WTC11 (cell line): ENCODE measurements at regions not wholly inside any gene's neighbourhood (a gene's known extent, or its start where the extent isn't known, plus 50 kb on each side); places are given as distances from the start of the nearest gene placed in this dataset.

Experiments
- ATAC-seq: fragments of 200-7000 bp; cut with Tn5 transposase; 2 replicates; pipeline ENCODE4 v1.10.0; 2021; ENCODE audit warnings: mild to moderate bottlenecking, moderate library complexity
- CTCF ChIA-PET: fragments of 300-600 bp; sonication (Branson Sonifier 250); formaldehyde crosslinking; loops from one replicate; lab custom pipeline; 2021; ENCODE audit warnings: antibody characterized with exemption; lab: Charles Lee
- POLR2A ChIA-PET: fragments of 350-600 bp; sonication (Branson Sonifier 250); formaldehyde crosslinking; loops from one replicate; lab custom pipeline; 2021; ENCODE audit warnings: antibody characterized with exemption; lab: Charles Lee
- DNase-seq: peaks from one replicate; pipeline ENCODE4 v3.0.0; 2021; ENCODE audit warnings: low spot score
- H3K27ac Mint-ChIP-seq: 2 replicates; pipeline ENCODE4 v1.8.0; 2021; ENCODE audit warnings: mixed read lengths
- H3K27me3 Mint-ChIP-seq: 2 replicates; pipeline ENCODE4 v1.8.0; 2021; ENCODE audit warnings: low read depth, mild to moderate bottlenecking, moderate library complexity, mixed read lengths
- H3K36me3 Mint-ChIP-seq: 2 replicates; pipeline ENCODE4 v1.8.0; 2021; ENCODE audit warnings: mixed read lengths
- H3K4me1 Mint-ChIP-seq: 2 replicates; pipeline ENCODE4 v1.8.0; 2022; ENCODE audit warnings: mixed read lengths
- H3K4me3 Mint-ChIP-seq: 2 replicates; pipeline ENCODE4 v1.8.0; 2021; ENCODE audit warnings: mild to moderate bottlenecking, moderate library complexity, mixed read lengths
- H3K9me3 Mint-ChIP-seq: 2 replicates; pipeline ENCODE4 v1.8.0; 2021; ENCODE audit warnings: mixed read lengths
- ATF3 ChIP-seq: sonication (generic); formaldehyde crosslinking; conservative IDR thresholded peaks from 2 replicates; pipeline ENCODE4 v1.8.1; 2022; ENCODE audit warnings: mild to moderate bottlenecking, missing genetic modification reagents
- CREB1 ChIP-seq: sonication (generic); formaldehyde crosslinking; IDR thresholded peaks from 2 replicates; pipeline ENCODE4 v1.8.0; 2023; ENCODE audit warnings: mild to moderate bottlenecking, missing genetic modification reagents
- E2F4 ChIP-seq: sonication (generic); formaldehyde crosslinking; IDR thresholded peaks from 2 replicates; pipeline ENCODE4 v1.8.1; 2022; ENCODE audit warnings: low read depth, mild to moderate bottlenecking, moderate library complexity, missing genetic modification reagents, borderline replicate concordance
- ESRRA ChIP-seq: sonication (generic); formaldehyde crosslinking; IDR thresholded peaks from 2 replicates; pipeline ENCODE4 v1.8.1; 2022; ENCODE audit warnings: mild to moderate bottlenecking, missing genetic modification reagents, borderline replicate concordance
- JAZF1 ChIP-seq: fragments of 250-450 bp; sonication (Bioruptor Pico); IDR thresholded peaks from 2 replicates; pipeline ENCODE4 v1.9.0; 2021; ENCODE audit warnings: moderate library complexity, mild to moderate bottlenecking, inconsistent platforms
- JUN ChIP-seq: sonication (generic); formaldehyde crosslinking; IDR thresholded peaks from 2 replicates; pipeline ENCODE4 v1.8.0; 2023; ENCODE audit warnings: mild to moderate bottlenecking, missing genetic modification reagents
- MAX ChIP-seq: sonication (generic); formaldehyde crosslinking; IDR thresholded peaks from 2 replicates; pipeline ENCODE4 v1.8.0; 2022; ENCODE audit warnings: mild to moderate bottlenecking, missing genetic modification reagents
- MXD4 ChIP-seq: fragments of 250-450 bp; sonication (Bioruptor Pico); IDR thresholded peaks from 2 replicates; pipeline ENCODE4 v1.8.0; 2021; ENCODE audit warnings: mild to moderate bottlenecking, moderate library complexity, borderline replicate concordance
- NFATC4 ChIP-seq: fragments of 250-450 bp; sonication (Bioruptor Pico); IDR thresholded peaks from 2 replicates; pipeline ENCODE4 v1.9.0; 2021; ENCODE audit warnings: mild to moderate bottlenecking
- RELA ChIP-seq: sonication (generic); formaldehyde crosslinking; IDR thresholded peaks from 2 replicates; pipeline ENCODE4 v1.8.1; 2022; ENCODE audit warnings: missing genetic modification reagents, mild to moderate bottlenecking, borderline replicate concordance
- TCF7 ChIP-seq: sonication (generic); formaldehyde crosslinking; IDR thresholded peaks from 2 replicates; pipeline ENCODE4 v1.8.0; 2022; ENCODE audit warnings: mild to moderate bottlenecking, low read depth, missing genetic modification reagents, moderate library complexity
- ZNF121 ChIP-seq: sonication (generic); formaldehyde crosslinking; IDR thresholded peaks from 2 replicates; pipeline ENCODE4 v1.8.0; 2023; ENCODE audit warnings: missing genetic modification reagents
- ZNF232 ChIP-seq: sonication (generic); formaldehyde crosslinking; IDR thresholded peaks from 2 replicates; pipeline ENCODE4 v1.8.0; 2022; ENCODE audit warnings: mild to moderate bottlenecking, missing genetic modification reagents
- ZNF396 ChIP-seq: fragments of 250-450 bp; sonication (Bioruptor Pico); IDR thresholded peaks from 2 replicates; pipeline ENCODE4 v1.8.0; 2021; ENCODE audit warnings: mild to moderate bottlenecking, moderate library complexity, borderline replicate concordance
- ZNF416 ChIP-seq: fragments of 250-450 bp; sonication (Bioruptor Pico); IDR thresholded peaks from 2 replicates; pipeline ENCODE4 v1.9.0; 2021; ENCODE audit warnings: mild to moderate bottlenecking, inconsistent platforms
- ZNF423 ChIP-seq: fragments of 250-450 bp; sonication (Bioruptor Pico); IDR thresholded peaks from 2 replicates; pipeline ENCODE4 v2.1.2; 2022; ENCODE audit warnings: mild to moderate bottlenecking, moderate library complexity
- TF ChIP-seq, protein P1 (sequence below): fragments of 250-450 bp; sonication (Bioruptor Pico); IDR thresholded peaks from 2 replicates; pipeline ENCODE4 v1.9.0; 2021; ENCODE audit warnings: mild to moderate bottlenecking
- TF ChIP-seq, protein P2 (sequence below): sonication (generic); formaldehyde crosslinking; conservative IDR thresholded peaks from 2 replicates; pipeline ENCODE4 v1.8.1; 2023; ENCODE audit warnings: mild to moderate bottlenecking, low read depth, missing genetic modification reagents, moderate library complexity
- TF ChIP-seq, protein P3 (sequence below): sonication (generic); formaldehyde crosslinking; IDR thresholded peaks from 2 replicates; pipeline ENCODE4 v1.8.1; 2022; ENCODE audit warnings: low read depth, missing genetic modification reagents, borderline replicate concordance
- TF ChIP-seq, protein P4 (sequence below): sonication (generic); formaldehyde crosslinking; IDR thresholded peaks from 2 replicates; pipeline ENCODE4 v1.8.0; 2023; ENCODE audit warnings: missing genetic modification reagents, mild to moderate bottlenecking, borderline replicate concordance
- TF ChIP-seq, protein P5 (sequence below): sonication (generic); formaldehyde crosslinking; IDR thresholded peaks from 2 replicates; pipeline ENCODE4 v1.8.0; 2022; ENCODE audit warnings: mild to moderate bottlenecking, missing genetic modification reagents

DNA sequence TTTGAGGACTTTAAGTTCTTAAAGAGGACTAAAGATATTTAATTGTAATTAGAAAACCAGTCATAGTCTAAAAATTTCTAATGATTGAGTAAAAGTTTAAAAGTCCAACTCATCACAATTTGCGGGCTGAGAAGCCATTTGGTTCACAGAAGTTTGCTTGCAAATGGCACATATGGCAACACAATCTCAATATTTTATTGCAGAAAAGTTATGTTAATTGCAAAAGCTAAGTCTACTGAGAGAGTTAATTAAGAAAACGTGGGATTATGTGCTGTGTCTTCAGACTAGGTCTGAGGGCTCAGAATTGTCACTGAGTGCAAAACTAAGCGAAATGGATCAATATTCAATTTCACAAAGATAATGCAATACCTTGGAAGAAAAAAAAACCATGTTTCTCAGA is 289.7 kb downstream of the PYDC2 start:
- Mint-ChIP-seq H3K4me3 (no peak overlapping the region), H3K4me1 (peaks cover 5% of the 10 kb centered on the region), H3K9me3 (no peaks in the 10 kb centered on the region), H3K27me3 (no peaks in the 10 kb centered on the region), H3K27ac (no peak overlapping the region), H3K36me3 (no peaks in the 10 kb centered on the region)
- DNase-seq (no peak), ATAC-seq (no peak)
- POLR2A ChIA-PET: no interaction called here
- CTCF ChIA-PET: no interaction called here
- no peak for TF ChIP-seq ATF3
- TF ChIP-seq RELA (CRISPR knock-in tag): no peak
- no peak for TF ChIP-seq ESRRA (CRISPR knock-in tag)
- TF ChIP-seq MXD4 (CRISPR knock-in tag): no peak
- TF ChIP-seq, protein P1, sequence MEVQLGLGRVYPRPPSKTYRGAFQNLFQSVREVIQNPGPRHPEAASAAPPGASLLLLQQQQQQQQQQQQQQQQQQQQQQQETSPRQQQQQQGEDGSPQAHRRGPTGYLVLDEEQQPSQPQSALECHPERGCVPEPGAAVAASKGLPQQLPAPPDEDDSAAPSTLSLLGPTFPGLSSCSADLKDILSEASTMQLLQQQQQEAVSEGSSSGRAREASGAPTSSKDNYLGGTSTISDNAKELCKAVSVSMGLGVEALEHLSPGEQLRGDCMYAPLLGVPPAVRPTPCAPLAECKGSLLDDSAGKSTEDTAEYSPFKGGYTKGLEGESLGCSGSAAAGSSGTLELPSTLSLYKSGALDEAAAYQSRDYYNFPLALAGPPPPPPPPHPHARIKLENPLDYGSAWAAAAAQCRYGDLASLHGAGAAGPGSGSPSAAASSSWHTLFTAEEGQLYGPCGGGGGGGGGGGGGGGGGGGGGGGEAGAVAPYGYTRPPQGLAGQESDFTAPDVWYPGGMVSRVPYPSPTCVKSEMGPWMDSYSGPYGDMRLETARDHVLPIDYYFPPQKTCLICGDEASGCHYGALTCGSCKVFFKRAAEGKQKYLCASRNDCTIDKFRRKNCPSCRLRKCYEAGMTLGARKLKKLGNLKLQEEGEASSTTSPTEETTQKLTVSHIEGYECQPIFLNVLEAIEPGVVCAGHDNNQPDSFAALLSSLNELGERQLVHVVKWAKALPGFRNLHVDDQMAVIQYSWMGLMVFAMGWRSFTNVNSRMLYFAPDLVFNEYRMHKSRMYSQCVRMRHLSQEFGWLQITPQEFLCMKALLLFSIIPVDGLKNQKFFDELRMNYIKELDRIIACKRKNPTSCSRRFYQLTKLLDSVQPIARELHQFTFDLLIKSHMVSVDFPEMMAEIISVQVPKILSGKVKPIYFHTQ (CRISPR knock-in tag): no peak
- TF ChIP-seq TCF7: no peak
- no peak for TF ChIP-seq E2F4
- no peak for TF ChIP-seq CREB1 (CRISPR knock-in tag)
- TF ChIP-seq ZNF423 (CRISPR knock-in tag): no peak
- TF ChIP-seq, protein P2, sequence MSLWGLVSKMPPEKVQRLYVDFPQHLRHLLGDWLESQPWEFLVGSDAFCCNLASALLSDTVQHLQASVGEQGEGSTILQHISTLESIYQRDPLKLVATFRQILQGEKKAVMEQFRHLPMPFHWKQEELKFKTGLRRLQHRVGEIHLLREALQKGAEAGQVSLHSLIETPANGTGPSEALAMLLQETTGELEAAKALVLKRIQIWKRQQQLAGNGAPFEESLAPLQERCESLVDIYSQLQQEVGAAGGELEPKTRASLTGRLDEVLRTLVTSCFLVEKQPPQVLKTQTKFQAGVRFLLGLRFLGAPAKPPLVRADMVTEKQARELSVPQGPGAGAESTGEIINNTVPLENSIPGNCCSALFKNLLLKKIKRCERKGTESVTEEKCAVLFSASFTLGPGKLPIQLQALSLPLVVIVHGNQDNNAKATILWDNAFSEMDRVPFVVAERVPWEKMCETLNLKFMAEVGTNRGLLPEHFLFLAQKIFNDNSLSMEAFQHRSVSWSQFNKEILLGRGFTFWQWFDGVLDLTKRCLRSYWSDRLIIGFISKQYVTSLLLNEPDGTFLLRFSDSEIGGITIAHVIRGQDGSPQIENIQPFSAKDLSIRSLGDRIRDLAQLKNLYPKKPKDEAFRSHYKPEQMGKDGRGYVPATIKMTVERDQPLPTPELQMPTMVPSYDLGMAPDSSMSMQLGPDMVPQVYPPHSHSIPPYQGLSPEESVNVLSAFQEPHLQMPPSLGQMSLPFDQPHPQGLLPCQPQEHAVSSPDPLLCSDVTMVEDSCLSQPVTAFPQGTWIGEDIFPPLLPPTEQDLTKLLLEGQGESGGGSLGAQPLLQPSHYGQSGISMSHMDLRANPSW (CRISPR knock-in tag): no peak
- TF ChIP-seq JUN (CRISPR knock-in tag): no peak
- TF ChIP-seq, protein P3, sequence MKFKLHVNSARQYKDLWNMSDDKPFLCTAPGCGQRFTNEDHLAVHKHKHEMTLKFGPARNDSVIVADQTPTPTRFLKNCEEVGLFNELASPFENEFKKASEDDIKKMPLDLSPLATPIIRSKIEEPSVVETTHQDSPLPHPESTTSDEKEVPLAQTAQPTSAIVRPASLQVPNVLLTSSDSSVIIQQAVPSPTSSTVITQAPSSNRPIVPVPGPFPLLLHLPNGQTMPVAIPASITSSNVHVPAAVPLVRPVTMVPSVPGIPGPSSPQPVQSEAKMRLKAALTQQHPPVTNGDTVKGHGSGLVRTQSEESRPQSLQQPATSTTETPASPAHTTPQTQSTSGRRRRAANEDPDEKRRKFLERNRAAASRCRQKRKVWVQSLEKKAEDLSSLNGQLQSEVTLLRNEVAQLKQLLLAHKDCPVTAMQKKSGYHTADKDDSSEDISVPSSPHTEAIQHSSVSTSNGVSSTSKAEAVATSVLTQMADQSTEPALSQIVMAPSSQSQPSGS (CRISPR knock-in tag): no peak
- no peak for TF ChIP-seq ZNF416 (CRISPR knock-in tag)

- H3K9me3 Mint-ChIP-seq: no peaks in the 10 kb centered on the region
- ChIA-PET POLR2A (no interaction called here), CTCF (no interaction called here)
- TF ChIP-seq, protein P4, sequence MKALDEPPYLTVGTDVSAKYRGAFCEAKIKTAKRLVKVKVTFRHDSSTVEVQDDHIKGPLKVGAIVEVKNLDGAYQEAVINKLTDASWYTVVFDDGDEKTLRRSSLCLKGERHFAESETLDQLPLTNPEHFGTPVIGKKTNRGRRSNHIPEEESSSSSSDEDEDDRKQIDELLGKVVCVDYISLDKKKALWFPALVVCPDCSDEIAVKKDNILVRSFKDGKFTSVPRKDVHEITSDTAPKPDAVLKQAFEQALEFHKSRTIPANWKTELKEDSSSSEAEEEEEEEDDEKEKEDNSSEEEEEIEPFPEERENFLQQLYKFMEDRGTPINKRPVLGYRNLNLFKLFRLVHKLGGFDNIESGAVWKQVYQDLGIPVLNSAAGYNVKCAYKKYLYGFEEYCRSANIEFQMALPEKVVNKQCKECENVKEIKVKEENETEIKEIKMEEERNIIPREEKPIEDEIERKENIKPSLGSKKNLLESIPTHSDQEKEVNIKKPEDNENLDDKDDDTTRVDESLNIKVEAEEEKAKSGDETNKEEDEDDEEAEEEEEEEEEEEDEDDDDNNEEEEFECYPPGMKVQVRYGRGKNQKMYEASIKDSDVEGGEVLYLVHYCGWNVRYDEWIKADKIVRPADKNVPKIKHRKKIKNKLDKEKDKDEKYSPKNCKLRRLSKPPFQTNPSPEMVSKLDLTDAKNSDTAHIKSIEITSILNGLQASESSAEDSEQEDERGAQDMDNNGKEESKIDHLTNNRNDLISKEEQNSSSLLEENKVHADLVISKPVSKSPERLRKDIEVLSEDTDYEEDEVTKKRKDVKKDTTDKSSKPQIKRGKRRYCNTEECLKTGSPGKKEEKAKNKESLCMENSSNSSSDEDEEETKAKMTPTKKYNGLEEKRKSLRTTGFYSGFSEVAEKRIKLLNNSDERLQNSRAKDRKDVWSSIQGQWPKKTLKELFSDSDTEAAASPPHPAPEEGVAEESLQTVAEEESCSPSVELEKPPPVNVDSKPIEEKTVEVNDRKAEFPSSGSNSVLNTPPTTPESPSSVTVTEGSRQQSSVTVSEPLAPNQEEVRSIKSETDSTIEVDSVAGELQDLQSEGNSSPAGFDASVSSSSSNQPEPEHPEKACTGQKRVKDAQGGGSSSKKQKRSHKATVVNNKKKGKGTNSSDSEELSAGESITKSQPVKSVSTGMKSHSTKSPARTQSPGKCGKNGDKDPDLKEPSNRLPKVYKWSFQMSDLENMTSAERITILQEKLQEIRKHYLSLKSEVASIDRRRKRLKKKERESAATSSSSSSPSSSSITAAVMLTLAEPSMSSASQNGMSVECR (CRISPR knock-in tag): no peak
- TF ChIP-seq MAX (CRISPR knock-in tag): no peak
- no peak for TF ChIP-seq ZNF121 (CRISPR knock-in tag)
- TF ChIP-seq NFATC4 (CRISPR knock-in tag): no peak
- no peak for TF ChIP-seq ZNF232 (CRISPR knock-in tag)
- TF ChIP-seq RELA (CRISPR knock-in tag): no peak
- TF ChIP-seq ZNF396 (CRISPR knock-in tag): no peak
- no peak for TF ChIP-seq JAZF1
- TF ChIP-seq, protein P5, sequence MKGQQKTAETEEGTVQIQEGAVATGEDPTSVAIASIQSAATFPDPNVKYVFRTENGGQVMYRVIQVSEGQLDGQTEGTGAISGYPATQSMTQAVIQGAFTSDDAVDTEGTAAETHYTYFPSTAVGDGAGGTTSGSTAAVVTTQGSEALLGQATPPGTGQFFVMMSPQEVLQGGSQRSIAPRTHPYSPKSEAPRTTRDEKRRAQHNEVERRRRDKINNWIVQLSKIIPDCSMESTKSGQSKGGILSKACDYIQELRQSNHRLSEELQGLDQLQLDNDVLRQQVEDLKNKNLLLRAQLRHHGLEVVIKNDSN (CRISPR knock-in tag): no peak
- TF ChIP-seq, protein P3 (CRISPR knock-in tag): no peak
Measured at GRCh38 chr3:191753196-191753595, 292.2 kb downstream of the PYDC2 start.

More at GRCh38 chr3:191753196-191753595, 292.2 kb downstream of the PYDC2 start:
- no peak for DNase-seq
- Mint-ChIP-seq H3K27ac (no peak overlapping the region), H3K4me3 (no peak overlapping the region), H3K4me1 (no peaks in the 10 kb centered on the region), H3K36me3 (no peaks in the 10 kb centered on the region), H3K27me3 (no peaks in the 10 kb centered on the region)
- ATAC-seq: no peak
